ENCODE measurements at regions not wholly inside any gene's neighbourhood (a gene's known extent, or its start where the extent isn't known, plus 50 kb on each side); places are given as distances from the start of the nearest gene placed in this dataset.

DNA sequence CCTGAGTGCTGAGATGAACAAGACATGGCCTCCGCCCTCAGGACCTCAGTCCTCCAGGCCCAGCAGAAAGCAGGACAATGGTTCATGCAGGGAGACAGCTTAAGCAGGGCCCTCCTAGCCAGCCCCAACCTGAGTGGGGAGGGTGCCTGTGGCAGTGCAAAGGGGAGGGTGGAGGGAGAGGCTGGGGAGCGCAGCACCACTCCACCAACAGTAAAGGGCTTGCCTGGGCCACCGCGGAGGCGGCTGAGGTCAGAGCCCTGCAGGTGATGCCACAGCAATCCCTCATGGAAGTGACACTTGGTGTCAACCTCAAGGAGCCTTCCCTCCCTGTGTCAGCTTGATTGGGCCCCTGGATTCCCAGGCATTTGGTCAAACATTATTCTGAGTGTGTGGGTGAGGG is 89.0 kb upstream of the TCERG1L start:
- Histone ChIP-seq H3K27me3 (ENCODE audit: control insufficient read depth in 5 of 5, insufficient read depth in 4 of 5, low read length in 5 of 5) (peaks cover 0 to 34% (median 26%) of the 10 kb centered on the region in 5 donors), H3K36me3 (ENCODE audit: control insufficient read depth in 5 of 5, insufficient read depth in 5 of 5, low read length in 5 of 5) (no peaks in the 10 kb centered on the region), H3K4me3 (ENCODE audit: low read depth in 1 of 5, low read length in 5 of 5) (no peak overlapping the region), H3K9ac (ENCODE audit: low read length in 5 of 5) (no peak overlapping the region), H3K9me3 (ENCODE audit: control insufficient read depth in 5 of 5, low read length in 5 of 5) (no peaks in the 10 kb centered on the region), H3K4me1 (ENCODE audit: control insufficient read depth in 5 of 5, insufficient read depth in 5 of 5, low read length in 5 of 5) (peaks cover 2 to 10% (median 8%) of the 10 kb centered on the region in 5 donors), H3K27ac (ENCODE audit: low read depth, low read length) (no peak overlapping the region)

DNA sequence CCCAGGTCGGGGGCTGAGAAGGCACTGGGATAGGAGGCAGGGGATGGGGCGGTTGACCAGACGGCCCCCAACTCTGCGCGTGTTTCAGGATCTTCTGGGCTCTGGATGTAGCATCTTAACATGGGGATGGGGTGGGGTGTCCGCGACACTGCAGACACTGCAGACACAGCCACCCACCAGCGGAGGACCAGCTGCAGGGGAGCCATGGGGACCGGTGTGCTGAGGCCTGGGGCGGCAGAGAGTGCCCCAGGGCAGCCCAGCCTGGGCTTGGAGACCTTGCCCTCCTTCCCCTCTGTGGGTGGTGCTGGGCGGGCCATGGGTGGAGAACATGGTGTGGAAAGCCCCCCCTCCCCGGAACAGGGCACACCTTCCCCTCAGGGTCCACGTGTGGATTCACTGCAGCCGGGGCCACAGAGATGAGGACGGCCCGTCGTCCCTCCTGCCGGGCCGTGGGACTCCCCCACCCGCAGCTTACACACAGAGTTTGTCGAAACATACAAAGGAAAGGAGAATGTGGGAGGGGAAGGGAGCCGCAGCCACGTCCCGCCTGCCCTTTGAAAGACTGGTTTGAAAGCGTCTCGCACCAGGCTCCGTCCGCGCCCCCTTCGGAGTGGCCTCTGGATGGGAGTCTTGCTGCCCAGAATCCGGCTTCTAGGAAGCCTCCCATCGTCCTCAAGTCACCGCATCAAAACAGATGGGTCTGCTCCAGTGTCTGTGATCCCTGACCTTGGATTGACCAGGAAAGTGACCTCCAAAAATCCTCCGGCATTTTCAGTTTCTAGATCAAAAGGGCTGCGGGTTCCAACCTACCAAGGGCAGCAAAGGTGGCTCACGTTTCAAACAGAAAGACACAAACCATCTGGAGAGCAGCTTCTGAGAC is 91.5 kb upstream of the TCERG1L start:
- Histone ChIP-seq H3K9me3 (ENCODE audit: control insufficient read depth in 5 of 5, low read length in 5 of 5) (no peaks in the 10 kb centered on the region), H3K36me3 (ENCODE audit: control insufficient read depth in 5 of 5, insufficient read depth in 5 of 5, low read length in 5 of 5) (no peaks in the 10 kb centered on the region), H3K9ac (ENCODE audit: low read length in 5 of 5) (no peak overlapping the region), H3K4me1 (ENCODE audit: control insufficient read depth in 5 of 5, insufficient read depth in 5 of 5, low read length in 5 of 5) (no peaks in the 10 kb centered on the region), H3K27me3 (ENCODE audit: control insufficient read depth in 5 of 5, insufficient read depth in 4 of 5, low read length in 5 of 5) (peaks cover 0 to 34% (median 30%) of the 10 kb centered on the region in 5 donors), H3K27ac (ENCODE audit: low read depth, low read length) (no peak overlapping the region), H3K4me3 (ENCODE audit: low read depth in 1 of 5, low read length in 5 of 5) (no peak overlapping the region)

DNA sequence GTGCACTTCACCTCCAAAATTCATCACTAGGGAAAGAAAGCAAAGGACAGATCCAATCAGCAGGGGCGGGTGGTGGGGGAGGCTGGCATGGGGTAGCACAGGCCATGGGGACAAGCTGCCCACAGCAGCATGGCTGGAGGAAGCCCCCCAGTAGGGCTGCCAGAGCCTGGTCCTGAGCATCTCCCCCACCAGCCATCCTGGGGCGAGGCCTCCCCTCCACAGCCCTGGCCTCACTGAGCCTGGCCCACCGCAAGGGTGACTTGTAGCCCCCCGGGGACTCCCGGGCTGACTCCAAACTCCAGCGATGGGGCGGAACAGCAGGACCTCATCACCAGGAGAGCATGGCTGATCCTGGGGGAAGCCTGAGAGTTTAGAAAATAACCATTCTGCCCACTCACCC is 92.4 kb upstream of the TCERG1L start:
- no peak overlapping the region for H3K4me3 ChIP-seq (ENCODE audit: low read depth in 1 of 5, low read length in 5 of 5)
- H3K27me3 ChIP-seq (ENCODE audit: control insufficient read depth in 5 of 5, insufficient read depth in 4 of 5, low read length in 5 of 5), result peaks cover 0 to 32% (median 30%) of the 10 kb centered on the region in 5 donors
- no peaks in the 10 kb centered on the region for H3K9me3 ChIP-seq (ENCODE audit: control insufficient read depth in 5 of 5, low read length in 5 of 5)
- H3K36me3 ChIP-seq (ENCODE audit: control insufficient read depth in 5 of 5, insufficient read depth in 5 of 5, low read length in 5 of 5), result no peaks in the 10 kb centered on the region
- no peak overlapping the region for H3K27ac ChIP-seq (ENCODE audit: low read depth, low read length)
- H3K4me1 ChIP-seq (ENCODE audit: control insufficient read depth in 5 of 5, insufficient read depth in 5 of 5, low read length in 5 of 5), result no peaks in the 10 kb centered on the region
- H3K9ac ChIP-seq (ENCODE audit: low read length in 5 of 5), result no peak overlapping the region

DNA sequence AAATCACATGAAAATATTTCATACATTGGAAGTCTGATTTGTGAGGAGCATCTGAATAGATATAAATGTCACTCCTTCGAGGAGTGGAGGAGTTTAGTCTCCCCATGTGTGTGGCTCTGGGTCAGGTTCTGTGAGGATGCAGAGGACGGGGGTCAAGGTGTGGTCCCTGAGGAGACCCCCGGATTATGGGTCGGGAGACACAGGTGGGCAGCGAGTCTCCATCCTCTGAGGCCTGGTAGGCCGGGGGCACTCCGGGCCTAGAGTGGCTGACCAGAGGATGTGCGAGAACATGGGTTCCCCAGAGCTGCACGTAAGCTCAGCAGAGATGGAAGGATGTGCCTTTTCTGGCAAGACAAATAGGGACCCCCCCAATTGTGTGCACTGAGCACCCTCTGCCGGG is 93.4 kb upstream of the TCERG1L start:
- Histone ChIP-seq H3K4me3 (ENCODE audit: low read depth in 1 of 5, low read length in 5 of 5) (no peak overlapping the region), H3K27ac (ENCODE audit: low read depth, low read length) (no peak overlapping the region), H3K4me1 (ENCODE audit: control insufficient read depth in 5 of 5, insufficient read depth in 5 of 5, low read length in 5 of 5) (no peaks in the 10 kb centered on the region), H3K27me3 (ENCODE audit: control insufficient read depth in 5 of 5, insufficient read depth in 4 of 5, low read length in 5 of 5) (peaks cover 0 to 37% (median 30%) of the 10 kb centered on the region in 5 donors), H3K9ac (ENCODE audit: low read length in 5 of 5) (no peak overlapping the region), H3K36me3 (ENCODE audit: control insufficient read depth in 5 of 5, insufficient read depth in 5 of 5, low read length in 5 of 5) (no peaks in the 10 kb centered on the region), H3K9me3 (ENCODE audit: control insufficient read depth in 5 of 5, low read length in 5 of 5) (no peaks in the 10 kb centered on the region)

DNA sequence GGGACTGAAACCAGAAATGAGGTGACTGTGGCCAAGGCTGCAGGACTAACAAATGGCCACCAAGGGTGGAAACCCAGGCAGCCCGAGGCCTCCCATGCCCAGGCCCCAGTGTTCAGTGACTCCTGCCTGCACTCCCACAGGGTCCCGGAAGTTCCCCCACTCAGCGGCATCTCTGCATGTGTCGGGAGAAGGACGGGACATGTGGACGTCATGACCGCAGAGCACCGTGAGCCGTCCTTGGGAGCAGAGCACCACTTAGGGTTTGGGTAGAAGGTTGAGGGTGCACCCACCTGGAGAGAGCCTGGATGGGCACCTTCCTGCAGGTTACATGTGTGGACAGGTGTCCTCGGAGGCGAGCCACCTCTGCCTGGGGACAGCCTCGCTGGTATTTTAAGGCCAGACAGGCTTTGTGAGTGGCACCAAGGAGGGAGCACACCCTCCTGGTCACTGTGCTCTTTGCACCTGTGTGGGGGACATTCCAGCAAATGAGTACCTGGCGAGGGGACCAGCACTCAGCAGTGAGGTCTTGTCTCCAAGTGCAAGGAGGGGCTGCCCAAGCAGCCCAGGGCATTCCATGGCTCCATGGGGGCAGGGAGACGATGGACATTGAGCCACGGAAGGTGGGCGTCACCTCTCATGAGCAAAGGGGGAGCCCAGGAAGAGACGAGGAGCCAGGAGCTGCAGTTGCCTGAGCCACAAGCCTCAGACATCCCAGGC is 95.3 kb upstream of the TCERG1L start:
- Histone ChIP-seq H3K9ac (ENCODE audit: low read length in 5 of 5) (no peak overlapping the region), H3K36me3 (ENCODE audit: control insufficient read depth in 5 of 5, insufficient read depth in 5 of 5, low read length in 5 of 5) (no peaks in the 10 kb centered on the region), H3K27me3 (ENCODE audit: control insufficient read depth in 5 of 5, insufficient read depth in 4 of 5, low read length in 5 of 5) (peaks cover 0 to 33% (median 19%) of the 10 kb centered on the region in 5 donors), H3K9me3 (ENCODE audit: control insufficient read depth in 5 of 5, low read length in 5 of 5) (no peaks in the 10 kb centered on the region), H3K4me1 (ENCODE audit: control insufficient read depth in 5 of 5, insufficient read depth in 5 of 5, low read length in 5 of 5) (no peaks in the 10 kb centered on the region), H3K27ac (ENCODE audit: low read depth, low read length) (no peak overlapping the region), H3K4me3 (ENCODE audit: low read depth in 1 of 5, low read length in 5 of 5) (no peak overlapping the region)

DNA sequence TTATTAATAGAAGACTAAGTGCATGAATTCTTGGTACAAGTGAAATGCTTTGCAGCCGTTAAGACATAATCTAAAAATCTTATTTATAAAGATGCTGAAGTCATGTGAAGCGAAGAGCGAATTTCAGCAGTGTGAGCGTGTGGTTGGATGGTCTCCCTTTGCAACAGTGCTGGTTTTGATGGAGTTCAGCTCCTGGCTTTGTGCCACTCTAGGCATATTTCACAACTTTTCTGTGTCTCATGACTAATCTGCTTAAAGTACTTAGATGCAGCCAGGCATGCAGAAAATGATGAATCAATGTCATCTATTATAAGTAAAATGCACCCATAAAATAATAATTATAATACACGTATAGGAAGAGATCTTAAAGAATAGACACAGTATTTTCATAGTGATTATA is 107.2 kb upstream of the TCERG1L start:
- no peaks in the 10 kb centered on the region for H3K36me3 ChIP-seq (ENCODE audit: control insufficient read depth in 5 of 5, insufficient read depth in 5 of 5, low read length in 5 of 5)
- peaks cover 0 to 9% (median 6%) of the 10 kb centered on the region in 5 donors for H3K27me3 ChIP-seq (ENCODE audit: control insufficient read depth in 5 of 5, insufficient read depth in 4 of 5, low read length in 5 of 5)
- H3K4me3 ChIP-seq (ENCODE audit: low read depth in 1 of 5, low read length in 5 of 5), result no peak overlapping the region
- no peaks in the 10 kb centered on the region for H3K4me1 ChIP-seq (ENCODE audit: control insufficient read depth in 5 of 5, insufficient read depth in 5 of 5, low read length in 5 of 5)
- H3K9ac ChIP-seq (ENCODE audit: low read length in 5 of 5), result no peak overlapping the region
- H3K9me3 ChIP-seq (ENCODE audit: control insufficient read depth in 5 of 5, low read length in 5 of 5), result peaks cover 2 to 8% (median 4%) of the 10 kb centered on the region in 5 donors
- no peak overlapping the region for H3K27ac ChIP-seq (ENCODE audit: low read depth, low read length)

DNA sequence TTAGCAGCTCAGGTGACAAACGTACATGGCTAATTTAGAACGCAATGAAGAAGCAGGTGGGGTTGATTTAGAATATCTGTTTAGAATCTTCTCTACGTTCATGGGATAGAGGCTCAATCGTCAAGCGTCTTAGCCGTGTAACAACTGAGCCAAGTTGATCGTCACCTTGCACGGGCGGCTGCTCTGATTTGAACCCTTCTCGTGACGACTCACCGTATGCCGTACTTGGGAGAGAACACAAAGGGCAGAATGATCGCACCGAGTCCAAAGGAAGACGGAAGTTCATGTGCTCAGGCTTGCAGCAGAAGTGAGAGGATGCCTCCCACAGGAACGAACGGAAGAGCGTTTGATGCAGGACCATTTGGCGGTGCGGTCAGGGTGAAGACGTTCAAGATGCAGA is 108.3 kb upstream of the TCERG1L start:
- Histone ChIP-seq H3K9ac (ENCODE audit: low read length in 5 of 5) (no peak overlapping the region), H3K4me1 (ENCODE audit: control insufficient read depth in 5 of 5, insufficient read depth in 5 of 5, low read length in 5 of 5) (no peaks in the 10 kb centered on the region), H3K4me3 (ENCODE audit: low read depth in 1 of 5, low read length in 5 of 5) (no peak overlapping the region), H3K36me3 (ENCODE audit: control insufficient read depth in 5 of 5, insufficient read depth in 5 of 5, low read length in 5 of 5) (no peaks in the 10 kb centered on the region), H3K9me3 (ENCODE audit: control insufficient read depth in 5 of 5, low read length in 5 of 5) (peaks cover 2 to 8% (median 4%) of the 10 kb centered on the region in 5 donors), H3K27me3 (ENCODE audit: control insufficient read depth in 5 of 5, insufficient read depth in 4 of 5, low read length in 5 of 5) (peaks cover under 1 to 15% (median 9%) of the 10 kb centered on the region in 5 donors), H3K27ac (ENCODE audit: low read depth, low read length) (no peak overlapping the region)

DNA sequence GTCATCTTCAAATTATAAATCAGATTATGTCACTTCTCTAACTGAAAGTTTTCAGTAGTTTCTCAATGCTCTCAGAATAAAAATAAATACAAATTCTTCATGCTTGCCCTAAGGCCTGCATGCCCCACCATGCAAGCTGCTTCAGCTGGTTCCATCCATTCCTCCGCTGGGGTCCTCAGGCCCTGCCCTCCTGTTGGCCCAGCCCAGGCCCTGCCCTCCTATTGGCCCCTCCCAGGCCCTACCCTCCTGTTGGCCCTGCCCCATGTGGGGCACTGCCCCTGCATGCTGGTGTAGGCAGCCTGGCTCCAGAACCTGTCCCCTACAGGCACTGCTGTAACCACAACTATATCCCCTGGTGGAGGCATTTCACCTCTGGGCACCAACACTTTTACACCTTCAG is 109.3 kb upstream of the TCERG1L start:
- no peak overlapping the region for H3K9ac ChIP-seq (ENCODE audit: low read length in 5 of 5)
- no peak overlapping the region for H3K27ac ChIP-seq (ENCODE audit: low read depth, low read length)
- no peaks in the 10 kb centered on the region for H3K4me1 ChIP-seq (ENCODE audit: control insufficient read depth in 5 of 5, insufficient read depth in 5 of 5, low read length in 5 of 5)
- peaks cover 2 to 8% (median 4%) of the 10 kb centered on the region in 5 donors for H3K9me3 ChIP-seq (ENCODE audit: control insufficient read depth in 5 of 5, low read length in 5 of 5)
- H3K4me3 ChIP-seq (ENCODE audit: low read depth in 1 of 5, low read length in 5 of 5), result no peak overlapping the region
- H3K36me3 ChIP-seq (ENCODE audit: control insufficient read depth in 5 of 5, insufficient read depth in 5 of 5, low read length in 5 of 5), result no peaks in the 10 kb centered on the region
- peaks cover 4 to 23% (median 11%) of the 10 kb centered on the region in 5 donors for H3K27me3 ChIP-seq (ENCODE audit: control insufficient read depth in 5 of 5, insufficient read depth in 4 of 5, low read length in 5 of 5)

DNA sequence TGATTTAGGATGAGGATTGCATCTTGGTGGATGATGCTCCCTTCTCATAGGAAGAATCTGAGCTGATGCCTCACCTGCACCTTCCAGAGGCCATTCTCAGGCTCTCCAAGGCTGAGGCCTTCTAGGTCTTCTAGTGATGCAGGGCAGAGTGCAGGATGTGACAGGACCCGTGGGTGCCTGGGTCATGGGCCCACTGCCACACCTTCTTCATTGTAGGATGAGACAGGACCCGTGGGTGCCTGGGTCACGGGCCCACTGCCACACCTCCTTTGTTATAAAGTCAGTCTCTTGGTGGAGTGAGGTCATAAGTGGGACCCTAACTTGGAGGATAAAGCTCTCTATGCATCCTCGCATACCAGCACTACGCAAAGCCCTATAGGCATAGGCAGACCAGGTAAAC is 109.9 kb upstream of the TCERG1L start:
- Histone ChIP-seq H3K27ac (ENCODE audit: low read depth, low read length) (no peak overlapping the region), H3K9ac (ENCODE audit: low read length in 5 of 5) (no peak overlapping the region), H3K9me3 (ENCODE audit: control insufficient read depth in 5 of 5, low read length in 5 of 5) (peaks cover 2 to 8% (median 4%) of the 10 kb centered on the region in 5 donors)

DNA sequence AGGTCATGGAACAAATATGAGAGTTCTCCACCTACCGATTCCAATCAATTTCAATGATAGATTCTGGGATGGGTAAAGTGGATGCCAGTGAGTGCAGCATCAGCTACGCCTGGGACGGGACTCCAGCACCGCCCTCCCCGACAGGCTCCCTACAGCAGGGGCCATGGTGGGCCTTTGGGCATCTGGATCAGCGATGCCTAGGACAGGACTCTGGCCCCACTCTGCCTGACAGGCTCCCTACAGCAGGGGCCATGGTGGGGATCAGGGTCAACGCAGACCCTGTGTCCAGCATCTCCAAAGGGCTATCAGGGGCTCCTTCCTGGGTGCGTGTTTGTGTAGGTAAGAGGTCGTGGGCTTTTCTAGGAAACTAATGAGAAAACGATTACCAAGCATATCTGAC is 111.2 kb upstream of the TCERG1L start:
- no peaks in the 10 kb centered on the region for H3K4me1 ChIP-seq (ENCODE audit: control insufficient read depth in 5 of 5, insufficient read depth in 5 of 5, low read length in 5 of 5)
- H3K27me3 ChIP-seq (ENCODE audit: control insufficient read depth in 5 of 5, insufficient read depth in 4 of 5, low read length in 5 of 5), result peaks cover 14 to 30% (median 19%) of the 10 kb centered on the region in 5 donors
- no peak overlapping the region for H3K27ac ChIP-seq (ENCODE audit: low read depth, low read length)
- H3K4me3 ChIP-seq (ENCODE audit: low read depth in 1 of 5, low read length in 5 of 5), result no peak overlapping the region
- peaks cover 0 to 2% (median 0%) of the 10 kb centered on the region in 5 donors for H3K9me3 ChIP-seq (ENCODE audit: control insufficient read depth in 5 of 5, low read length in 5 of 5)
- no peaks in the 10 kb centered on the region for H3K36me3 ChIP-seq (ENCODE audit: control insufficient read depth in 5 of 5, insufficient read depth in 5 of 5, low read length in 5 of 5)
- H3K9ac ChIP-seq (ENCODE audit: low read length in 5 of 5), result no peak overlapping the region

More for the DNA sequence above, 109.9 kb upstream of the TCERG1L start:
- Histone ChIP-seq H3K36me3 (ENCODE audit: control insufficient read depth in 5 of 5, insufficient read depth in 5 of 5, low read length in 5 of 5) (no peaks in the 10 kb centered on the region), H3K4me3 (ENCODE audit: low read depth in 1 of 5, low read length in 5 of 5) (no peak overlapping the region), H3K27me3 (ENCODE audit: control insufficient read depth in 5 of 5, insufficient read depth in 4 of 5, low read length in 5 of 5) (peaks cover 9 to 24% (median 14%) of the 10 kb centered on the region in 5 donors), H3K4me1 (ENCODE audit: control insufficient read depth in 5 of 5, insufficient read depth in 5 of 5, low read length in 5 of 5) (no peaks in the 10 kb centered on the region)
